Muscle layer of colon (tissue), 2 donors: ENCODE measurements at regions not wholly inside any gene's neighbourhood (a gene's known extent, or its start where the extent isn't known, plus 50 kb on each side); places are given as distances from the start of the nearest gene placed in this dataset.

Experiments
- H3K27ac ChIP-seq: one replicate; pipeline ENCODE4 v1.7.0; 2013; ENCODE audit warnings: low read depth, mild to moderate bottlenecking, low read length, moderate library complexity
- H3K27me3 ChIP-seq, 2 donors: one replicate each; pipeline ENCODE4 v1.7.0; 2013; ENCODE audit warnings: low read length in 2 of 2, mild to moderate bottlenecking in 2 of 2; ENCODE audit not compliant: insufficient read depth in 2 of 2, control insufficient read depth in 1 of 2
- H3K36me3 ChIP-seq: one replicate; pipeline ENCODE4 v1.7.0; 2013; ENCODE audit warnings: mild to moderate bottlenecking, low read length; ENCODE audit not compliant: insufficient read depth
- H3K4me1 ChIP-seq: one replicate; pipeline ENCODE4 v1.7.0; 2013; ENCODE audit warnings: mild to moderate bottlenecking, low read length; ENCODE audit not compliant: insufficient read depth
- H3K4me3 ChIP-seq, 2 donors: one replicate each; pipeline ENCODE4 v1.7.0; 2013; ENCODE audit warnings: low read length in 2 of 2, low read depth in 1 of 2, mild to moderate bottlenecking in 1 of 2, moderate library complexity in 1 of 2
- H3K9ac ChIP-seq: one replicate; pipeline ENCODE4 v1.7.0; 2013; ENCODE audit warnings: low read length
- H3K9me3 ChIP-seq: one replicate; pipeline ENCODE4 v1.7.0; 2013; ENCODE audit warnings: mild to moderate bottlenecking, low read length
- donor health status: abdominal sarcoma.
- donor health status: Adenocarcinoma of cecum.

- H3K36me3 ChIP-seq, result no peaks in the 10 kb centered on the region
- H3K9ac ChIP-seq, result no peak overlapping the region
- no peaks in the 10 kb centered on the region for H3K27me3 ChIP-seq
- no peaks in the 10 kb centered on the region for H3K9me3 ChIP-seq
- H3K4me3 ChIP-seq, result no peak overlapping the region
- H3K27ac ChIP-seq, result no peak overlapping the region
- peaks cover 18% of the 10 kb centered on the region for H3K4me1 ChIP-seq
These were observed 106.4 kb upstream of the PTPN1 start for GRCh38 chr20:50403565-50404418.

GRCh38 chr20:50404419-50405234 lies 105.6 kb upstream of the PTPN1 start:
- peaks cover 13% of the 10 kb centered on the region for H3K4me1 ChIP-seq
- no peaks in the 10 kb centered on the region for H3K27me3 ChIP-seq
- no peak overlapping the region for H3K9ac ChIP-seq
- no peaks in the 10 kb centered on the region for H3K9me3 ChIP-seq
- H3K4me3 ChIP-seq, result no peak overlapping the region
- no peaks in the 10 kb centered on the region for H3K36me3 ChIP-seq
- H3K27ac ChIP-seq, result no peak overlapping the region

GRCh38 chr20:50405235-50405914 lies 104.8 kb upstream of the PTPN1 start:
- Histone ChIP-seq H3K4me3 (no peak overlapping the region), H3K4me1 (peaks cover 10% of the 10 kb centered on the region), H3K9ac (no peak overlapping the region), H3K36me3 (no peaks in the 10 kb centered on the region), H3K27ac (no peak overlapping the region), H3K27me3 (no peaks in the 10 kb centered on the region), H3K9me3 (no peaks in the 10 kb centered on the region)

- no peaks in the 10 kb centered on the region for H3K36me3 ChIP-seq
- H3K27me3 ChIP-seq, result no peaks in the 10 kb centered on the region
- no peak overlapping the region for H3K9ac ChIP-seq
- H3K4me3 ChIP-seq, result no peak overlapping the region
- H3K4me1 ChIP-seq, result peaks cover 10% of the 10 kb centered on the region
- no peaks in the 10 kb centered on the region for H3K9me3 ChIP-seq
- no peak overlapping the region for H3K27ac ChIP-seq
These were observed 104.1 kb upstream of the PTPN1 start for GRCh38 chr20:50405915-50406609.

GRCh38 chr20:50406610-50407136 lies 103.5 kb upstream of the PTPN1 start:
- peaks cover 10% of the 10 kb centered on the region for H3K4me1 ChIP-seq
- no peak overlapping the region for H3K27ac ChIP-seq

GRCh38 chr20:50408526-50409364 lies 101.4 kb upstream of the PTPN1 start:
- Histone ChIP-seq H3K27me3 (no peaks in the 10 kb centered on the region), H3K9ac (no peak overlapping the region), H3K36me3 (no peaks in the 10 kb centered on the region), H3K27ac (no peak overlapping the region), H3K9me3 (no peaks in the 10 kb centered on the region), H3K4me3 (no peak overlapping the region), H3K4me1 (peaks cover 8% of the 10 kb centered on the region)

More at GRCh38 chr20:50406610-50407136, 103.5 kb upstream of the PTPN1 start:
- H3K27me3 ChIP-seq, result no peaks in the 10 kb centered on the region
- no peak overlapping the region for H3K4me3 ChIP-seq
- H3K9ac ChIP-seq, result no peak overlapping the region
- H3K9me3 ChIP-seq, result no peaks in the 10 kb centered on the region
- H3K36me3 ChIP-seq, result no peaks in the 10 kb centered on the region

DNA sequence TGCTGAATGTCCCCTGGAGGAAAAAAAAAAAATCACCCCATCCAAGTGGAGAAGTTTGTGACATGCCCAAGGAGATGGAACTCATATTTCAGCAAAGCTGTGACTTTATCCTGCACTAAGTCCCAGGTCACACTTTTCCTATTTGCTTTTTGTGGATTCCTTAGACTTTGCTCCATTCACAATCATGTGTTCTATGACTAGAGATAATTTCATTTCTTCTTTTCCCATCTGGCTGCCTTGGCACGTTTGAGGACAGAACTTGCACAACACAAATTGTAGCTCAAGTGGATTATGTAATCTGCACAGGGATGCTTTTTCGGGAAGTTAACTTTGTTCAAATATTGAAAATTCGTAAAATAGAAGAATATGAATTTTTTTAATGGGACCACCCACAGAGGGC lies 100.7 kb upstream of the PTPN1 start:
- no peak overlapping the region for H3K9ac ChIP-seq
- no peaks in the 10 kb centered on the region for H3K9me3 ChIP-seq
- H3K4me3 ChIP-seq, result no peak overlapping the region
- no peak overlapping the region for H3K27ac ChIP-seq
- peaks cover 4% of the 10 kb centered on the region for H3K4me1 ChIP-seq
- H3K36me3 ChIP-seq, result no peaks in the 10 kb centered on the region
- no peaks in the 10 kb centered on the region for H3K27me3 ChIP-seq

- Histone ChIP-seq H3K4me1 (peaks cover 11% of the 10 kb centered on the region), H3K36me3 (no peaks in the 10 kb centered on the region), H3K27ac (no peak overlapping the region), H3K9me3 (no peaks in the 10 kb centered on the region), H3K4me3 (no peak overlapping the region), H3K27me3 (no peaks in the 10 kb centered on the region), H3K9ac (no peak overlapping the region)
These were observed 99.8 kb upstream of the PTPN1 start for GRCh38 chr20:50410343-50410742.

GRCh38 chr20:50412069-50412468 lies 98.1 kb upstream of the PTPN1 start:
- H3K4me3 ChIP-seq, result no peak overlapping the region
- H3K27me3 ChIP-seq, result no peaks in the 10 kb centered on the region
- no peak overlapping the region for H3K27ac ChIP-seq
- peaks cover 25% of the 10 kb centered on the region for H3K4me1 ChIP-seq
- H3K36me3 ChIP-seq, result no peaks in the 10 kb centered on the region
- H3K9me3 ChIP-seq, result no peaks in the 10 kb centered on the region
- H3K9ac ChIP-seq, result no peak overlapping the region

DNA sequence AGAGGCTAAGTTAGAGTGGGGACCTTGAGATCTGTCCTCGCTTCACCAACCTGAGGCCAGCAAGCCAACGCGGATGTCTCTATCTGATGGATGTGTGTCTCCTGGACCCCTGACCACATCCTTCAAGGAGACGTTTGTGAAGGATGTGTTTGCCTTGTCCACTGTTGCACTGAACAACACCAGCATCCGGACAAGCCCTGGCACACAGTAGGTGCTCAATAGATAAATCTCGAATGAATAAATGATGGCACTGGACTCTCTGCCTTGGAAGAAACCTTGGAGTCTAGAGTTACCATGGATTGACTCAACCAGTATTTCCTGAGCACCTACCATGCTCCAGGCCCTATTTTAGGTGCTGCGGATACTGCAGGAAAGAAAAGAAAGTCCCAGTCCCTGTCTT lies 97.7 kb upstream of the PTPN1 start:
- peaks cover 29% of the 10 kb centered on the region for H3K4me1 ChIP-seq
- no peaks in the 10 kb centered on the region for H3K9me3 ChIP-seq
- no peaks in the 10 kb centered on the region for H3K27me3 ChIP-seq
- H3K36me3 ChIP-seq, result no peaks in the 10 kb centered on the region
- no peak overlapping the region for H3K27ac ChIP-seq
- no peak overlapping the region for H3K9ac ChIP-seq
- H3K4me3 ChIP-seq, result no peak overlapping the region
